ENCODE measurements at regions not wholly inside any gene's neighbourhood (a gene's known extent, or its start where the extent isn't known, plus 50 kb on each side); places are given as distances from the start of the nearest gene placed in this dataset.

DNA sequence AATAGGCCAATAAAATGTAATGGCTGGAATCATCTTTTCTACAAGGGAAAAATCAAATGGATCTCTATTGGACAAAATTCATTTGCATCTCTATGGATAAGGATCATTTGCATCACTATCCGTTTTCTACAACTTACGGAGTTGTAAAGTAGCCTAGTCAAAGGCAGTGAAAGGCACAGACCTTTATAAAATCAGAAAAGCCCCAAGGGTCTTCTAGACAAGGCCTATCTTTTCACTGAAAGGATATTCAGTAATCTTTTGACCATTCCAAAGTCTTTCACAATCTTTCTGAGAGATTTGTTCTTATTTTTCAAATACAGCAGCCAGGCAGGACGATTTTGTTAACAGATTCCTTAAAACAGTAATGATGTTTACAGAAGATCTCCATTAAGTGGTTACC is 119.5 kb upstream of the JADE1 start:
- Histone ChIP-seq H3K36me3 (ENCODE audit: insufficient read depth, low read length) (no peaks in the 10 kb centered on the region), H3K4me3 (ENCODE audit: low read depth, low read length, poor library complexity, severe bottlenecking) (no peak overlapping the region), H3K4me1 (ENCODE audit: insufficient read depth, low read length, poor library complexity, severe bottlenecking) (no peaks in the 10 kb centered on the region), H3K9me3 (ENCODE audit: low read length) (no peaks in the 10 kb centered on the region), H4K20me1 (ENCODE audit: insufficient read depth, low read length) (no peaks in the 10 kb centered on the region), H3K79me2 (ENCODE audit: insufficient read depth, low read depth, low read length) (no peaks in the 10 kb centered on the region), H3K4me2 (ENCODE audit: low read length) (no peak overlapping the region), H3K27ac (ENCODE audit: low read depth, low read length, poor library complexity, severe bottlenecking) (no peak overlapping the region), H2AFZ (ENCODE audit: low read length) (no peak overlapping the region), H3K9me2 (ENCODE audit: insufficient read depth, low read length) (no peaks in the 10 kb centered on the region)
- intact Hi-C loops (cut with micrococcal nuclease; ENCODE audit: unreplicated experiment), result no loop called here
- BruUV-seq (replicated peaks), result no TSS peak
- DNase-seq (ENCODE audit: low spot score), result no peak
- CTCF ChIA-PET (ENCODE audit: unreplicated experiment), result no interaction called here
- TF ChIP-seq, protein P1, sequence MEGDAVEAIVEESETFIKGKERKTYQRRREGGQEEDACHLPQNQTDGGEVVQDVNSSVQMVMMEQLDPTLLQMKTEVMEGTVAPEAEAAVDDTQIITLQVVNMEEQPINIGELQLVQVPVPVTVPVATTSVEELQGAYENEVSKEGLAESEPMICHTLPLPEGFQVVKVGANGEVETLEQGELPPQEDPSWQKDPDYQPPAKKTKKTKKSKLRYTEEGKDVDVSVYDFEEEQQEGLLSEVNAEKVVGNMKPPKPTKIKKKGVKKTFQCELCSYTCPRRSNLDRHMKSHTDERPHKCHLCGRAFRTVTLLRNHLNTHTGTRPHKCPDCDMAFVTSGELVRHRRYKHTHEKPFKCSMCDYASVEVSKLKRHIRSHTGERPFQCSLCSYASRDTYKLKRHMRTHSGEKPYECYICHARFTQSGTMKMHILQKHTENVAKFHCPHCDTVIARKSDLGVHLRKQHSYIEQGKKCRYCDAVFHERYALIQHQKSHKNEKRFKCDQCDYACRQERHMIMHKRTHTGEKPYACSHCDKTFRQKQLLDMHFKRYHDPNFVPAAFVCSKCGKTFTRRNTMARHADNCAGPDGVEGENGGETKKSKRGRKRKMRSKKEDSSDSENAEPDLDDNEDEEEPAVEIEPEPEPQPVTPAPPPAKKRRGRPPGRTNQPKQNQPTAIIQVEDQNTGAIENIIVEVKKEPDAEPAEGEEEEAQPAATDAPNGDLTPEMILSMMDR (conservative IDR thresholded peaks at IDR 0.05; ENCODE audit: low read length), result no peak
- no peak for TF ChIP-seq EZH2phosphoT487 (IDR thresholded peaks at IDR 0.05; ENCODE audit: borderline replicate concordance, low read depth, low read length)
- POLR2A ChIA-PET, result interaction anchor here (0.7 to 0.8 kb wide), 2 partner anchors 36 to 46 kb away, joined by 5 to 6 read pairs; no protein-coding TSS in a partner anchor

DNA sequence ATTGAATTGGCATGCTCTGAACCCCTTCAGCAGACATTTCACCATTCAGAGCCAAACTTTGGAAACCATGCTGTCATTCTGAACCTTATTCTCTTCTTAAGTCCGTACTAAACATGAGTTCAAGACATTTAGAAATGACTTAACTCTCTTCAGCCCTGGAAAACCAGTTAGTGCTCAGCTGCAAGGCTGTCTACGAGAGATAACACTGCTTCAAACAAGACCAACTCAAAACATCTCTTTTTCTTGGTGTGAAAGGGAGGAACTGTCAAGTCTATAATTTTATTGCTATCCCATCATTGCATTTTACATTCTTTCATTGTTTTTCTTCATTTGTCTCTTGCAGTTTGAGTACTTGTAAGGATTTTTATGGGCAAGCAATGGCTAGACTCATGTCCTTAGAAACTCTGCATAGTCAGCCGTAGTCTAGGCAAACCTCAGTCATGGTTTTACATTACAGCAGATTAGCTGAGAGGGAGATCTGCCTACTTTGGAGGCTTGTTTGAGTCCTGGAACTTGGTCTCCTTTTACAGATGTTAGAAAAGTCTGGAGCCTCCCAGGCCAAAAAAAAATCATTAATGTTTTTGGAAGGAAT is 120.6 kb upstream of the JADE1 start:
- Histone ChIP-seq H3K9me3 (ENCODE audit: low read length) (no peaks in the 10 kb centered on the region), H3K4me3 (ENCODE audit: low read depth, low read length, poor library complexity, severe bottlenecking) (no peak overlapping the region), H4K20me1 (ENCODE audit: insufficient read depth, low read length) (no peaks in the 10 kb centered on the region), H3K36me3 (ENCODE audit: insufficient read depth, low read length) (no peaks in the 10 kb centered on the region), H3K4me1 (ENCODE audit: insufficient read depth, low read length, poor library complexity, severe bottlenecking) (peaks cover 4% of the 10 kb centered on the region), H3K9me2 (ENCODE audit: insufficient read depth, low read length) (no peaks in the 10 kb centered on the region), H3K4me2 (ENCODE audit: low read length) (no peak overlapping the region), H2AFZ (ENCODE audit: low read length) (no peak overlapping the region), H3K79me2 (ENCODE audit: insufficient read depth, low read depth, low read length) (no peaks in the 10 kb centered on the region), H3K27ac (ENCODE audit: low read depth, low read length, poor library complexity, severe bottlenecking) (no peak overlapping the region)
- DNase-seq (ENCODE audit: low spot score), result no peak
- no TSS peak for BruUV-seq (replicated peaks)
- ChIA-PET CTCF (ENCODE audit: unreplicated experiment) (no interaction called here), POLR2A (no interaction called here)
- TF ChIP-seq, protein P1 (conservative IDR thresholded peaks at IDR 0.05; ENCODE audit: low read length), result no peak
- TF ChIP-seq EZH2phosphoT487 (IDR thresholded peaks at IDR 0.05; ENCODE audit: borderline replicate concordance, low read depth, low read length), result no peak
- intact Hi-C loops (cut with micrococcal nuclease; ENCODE audit: unreplicated experiment), result no loop called here

DNA sequence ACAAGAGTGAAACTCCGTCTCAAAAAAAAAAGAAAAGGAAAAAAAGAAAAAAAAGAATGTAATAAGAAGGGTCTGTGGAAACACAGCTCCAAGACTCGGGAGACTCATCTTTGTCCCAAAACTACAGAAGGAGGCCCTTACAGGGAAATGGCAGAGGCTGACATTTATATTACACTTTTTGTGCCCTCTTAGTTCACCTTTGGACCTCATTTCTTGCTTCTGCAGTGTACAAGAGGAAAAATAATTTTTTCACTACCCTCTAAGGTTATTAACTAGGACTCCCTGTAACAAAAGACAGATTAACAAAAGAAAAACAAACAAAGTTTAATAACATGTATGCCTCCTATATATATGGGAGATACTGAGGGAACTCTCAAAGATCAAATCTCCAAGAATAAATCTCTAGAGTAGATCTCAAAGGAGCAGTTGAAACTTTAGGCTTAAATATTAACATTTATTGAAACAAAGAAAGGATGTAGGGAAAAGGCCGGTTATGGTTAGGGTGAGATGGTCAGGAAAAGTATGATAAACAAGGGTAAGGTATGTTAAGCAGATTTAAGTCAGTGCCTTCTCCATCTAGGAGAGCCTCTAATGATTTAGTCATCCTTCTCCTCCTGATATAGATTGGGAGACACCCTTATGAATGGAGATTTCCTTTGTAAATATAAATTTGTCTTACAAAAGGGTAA is 121.3 kb upstream of the JADE1 start:
- Histone ChIP-seq H2AFZ (ENCODE audit: low read length) (no peak overlapping the region), H3K36me3 (ENCODE audit: insufficient read depth, low read length) (no peaks in the 10 kb centered on the region), H3K4me2 (ENCODE audit: low read length) (no peak overlapping the region), H3K4me3 (ENCODE audit: low read depth, low read length, poor library complexity, severe bottlenecking) (no peak overlapping the region), H4K20me1 (ENCODE audit: insufficient read depth, low read length) (no peaks in the 10 kb centered on the region), H3K79me2 (ENCODE audit: insufficient read depth, low read depth, low read length) (no peaks in the 10 kb centered on the region), H3K27ac (ENCODE audit: low read depth, low read length, poor library complexity, severe bottlenecking) (no peak overlapping the region), H3K9me2 (ENCODE audit: insufficient read depth, low read length) (no peaks in the 10 kb centered on the region), H3K4me1 (ENCODE audit: insufficient read depth, low read length, poor library complexity, severe bottlenecking) (peaks cover 10% of the 10 kb centered on the region), H3K9me3 (ENCODE audit: low read length) (no peaks in the 10 kb centered on the region)
- no TSS peak for BruUV-seq (replicated peaks)
- intact Hi-C loops (cut with micrococcal nuclease; ENCODE audit: unreplicated experiment), result no loop called here
- ChIA-PET POLR2A (interaction anchor here (0.7 kb wide), 1 partner anchor 18 kb away, joined by 4 read pairs; no protein-coding TSS in a partner anchor), CTCF (ENCODE audit: unreplicated experiment) (no interaction called here)
- no peak for DNase-seq (ENCODE audit: low spot score)
- no peak for TF ChIP-seq EZH2phosphoT487 (IDR thresholded peaks at IDR 0.05; ENCODE audit: borderline replicate concordance, low read depth, low read length)
- TF ChIP-seq, protein P1 (conservative IDR thresholded peaks at IDR 0.05; ENCODE audit: low read length), result no peak
